ENCODE measurements at regions not wholly inside any gene's neighbourhood (a gene's known extent, or its start where the extent isn't known, plus 50 kb on each side); places are given as distances from the start of the nearest gene placed in this dataset.
A peak's percentile ranks its signal among the peaks of the same experiment; 100 is the strongest.

DNA sequence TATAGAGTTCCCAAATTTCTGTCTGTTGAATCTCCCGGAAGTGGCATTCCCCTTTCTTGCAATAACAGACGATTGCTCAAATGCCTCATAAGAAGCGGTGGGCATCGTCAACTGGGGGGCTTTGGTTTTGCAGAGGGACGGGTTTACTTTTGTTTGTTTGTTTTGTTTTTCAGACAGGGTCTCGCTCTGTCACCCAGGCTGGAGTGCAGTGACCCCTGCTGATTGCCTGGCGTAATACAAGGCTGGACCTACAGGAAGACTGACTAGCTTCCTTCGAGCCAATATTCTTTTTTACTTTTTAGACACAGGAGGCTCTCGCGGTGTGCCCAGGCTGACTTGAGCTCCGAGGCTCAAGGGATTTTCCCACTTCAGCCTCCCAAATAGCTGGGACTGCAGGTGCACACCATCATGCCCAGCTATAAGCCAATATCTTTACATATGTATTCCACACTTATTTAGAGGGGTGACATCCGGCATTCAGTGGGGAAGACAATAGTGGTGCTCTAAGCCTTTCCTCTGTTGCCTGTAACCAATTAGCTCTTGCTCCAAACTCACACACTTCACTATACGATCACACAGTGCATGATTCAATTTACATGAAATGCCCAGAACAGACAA is 58.1 kb downstream of the FHIP2A start:
- Histone ChIP-seq H3K4me1 (ENCODE audit: insufficient read depth, low read length, severe bottlenecking) (no peaks in the 10 kb centered on the region), H3K4me2 (ENCODE audit: low read length) (peak overlapping the region; percentile 20; the same call in 1 of the 2 replicates), H3K79me2 (ENCODE audit: insufficient read depth, low read length) (no peaks in the 10 kb centered on the region), H3K9me2 (ENCODE audit: low read depth, low read length) (no peaks in the 10 kb centered on the region), H3K36me3 (ENCODE audit: insufficient read depth, low read length) (no peaks in the 10 kb centered on the region), H3K4me3 (ENCODE audit: low read depth, low read length, poor library complexity, severe bottlenecking) (no peak overlapping the region), H3K27ac (ENCODE audit: low read depth, low read length, poor library complexity, severe bottlenecking) (no peak overlapping the region), H3F3A (ENCODE audit: insufficient read depth, low read length) (no peaks in the 10 kb centered on the region), H4K20me1 (ENCODE audit: insufficient read depth, low read length) (no peaks in the 10 kb centered on the region), H2AFZ (ENCODE audit: low read length) (no peak overlapping the region), H3K27me3 (ENCODE audit: insufficient read depth, low read length) (no peaks in the 10 kb centered on the region; the same call in 1 of the 2 replicates), H3K9ac (ENCODE audit: low read length) (no peak overlapping the region), H3K9me3 (ENCODE audit: low read length) (no peaks in the 10 kb centered on the region)
- TF ChIP-seq, protein P1, sequence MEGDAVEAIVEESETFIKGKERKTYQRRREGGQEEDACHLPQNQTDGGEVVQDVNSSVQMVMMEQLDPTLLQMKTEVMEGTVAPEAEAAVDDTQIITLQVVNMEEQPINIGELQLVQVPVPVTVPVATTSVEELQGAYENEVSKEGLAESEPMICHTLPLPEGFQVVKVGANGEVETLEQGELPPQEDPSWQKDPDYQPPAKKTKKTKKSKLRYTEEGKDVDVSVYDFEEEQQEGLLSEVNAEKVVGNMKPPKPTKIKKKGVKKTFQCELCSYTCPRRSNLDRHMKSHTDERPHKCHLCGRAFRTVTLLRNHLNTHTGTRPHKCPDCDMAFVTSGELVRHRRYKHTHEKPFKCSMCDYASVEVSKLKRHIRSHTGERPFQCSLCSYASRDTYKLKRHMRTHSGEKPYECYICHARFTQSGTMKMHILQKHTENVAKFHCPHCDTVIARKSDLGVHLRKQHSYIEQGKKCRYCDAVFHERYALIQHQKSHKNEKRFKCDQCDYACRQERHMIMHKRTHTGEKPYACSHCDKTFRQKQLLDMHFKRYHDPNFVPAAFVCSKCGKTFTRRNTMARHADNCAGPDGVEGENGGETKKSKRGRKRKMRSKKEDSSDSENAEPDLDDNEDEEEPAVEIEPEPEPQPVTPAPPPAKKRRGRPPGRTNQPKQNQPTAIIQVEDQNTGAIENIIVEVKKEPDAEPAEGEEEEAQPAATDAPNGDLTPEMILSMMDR (IDR thresholded peaks at IDR 0.05; ENCODE audit: low read length): peak; percentile 70
- no peak for TF ChIP-seq EZH2 (IDR thresholded peaks at IDR 0.05; ENCODE audit: borderline replicate concordance, low read length)

- H2AFZ ChIP-seq (ENCODE audit: low read length): no peak overlapping the region
- H3K9ac ChIP-seq (ENCODE audit: low read length): no peak overlapping the region
- H4K20me1 ChIP-seq (ENCODE audit: insufficient read depth, low read length): no peaks in the 10 kb centered on the region
- H3K27ac ChIP-seq (ENCODE audit: low read depth, low read length, poor library complexity, severe bottlenecking): no peak overlapping the region
- H3K4me2 ChIP-seq (ENCODE audit: low read length): no peak overlapping the region
- TF ChIP-seq, protein P1 (IDR thresholded peaks at IDR 0.05; ENCODE audit: low read length): no peak
- no peak for TF ChIP-seq EZH2 (IDR thresholded peaks at IDR 0.05; ENCODE audit: borderline replicate concordance, low read length)
- no peaks in the 10 kb centered on the region for H3F3A ChIP-seq (ENCODE audit: insufficient read depth, low read length)
- no peaks in the 10 kb centered on the region for H3K79me2 ChIP-seq (ENCODE audit: insufficient read depth, low read length)
- no peaks in the 10 kb centered on the region; the same call in 1 of the 2 replicates for H3K27me3 ChIP-seq (ENCODE audit: insufficient read depth, low read length)
- H3K9me3 ChIP-seq (ENCODE audit: low read length): no peaks in the 10 kb centered on the region
- H3K4me1 ChIP-seq (ENCODE audit: insufficient read depth, low read length, severe bottlenecking): no peaks in the 10 kb centered on the region
- no peaks in the 10 kb centered on the region for H3K9me2 ChIP-seq (ENCODE audit: low read depth, low read length)
- no peak overlapping the region for H3K4me3 ChIP-seq (ENCODE audit: low read depth, low read length, poor library complexity, severe bottlenecking)
- no peaks in the 10 kb centered on the region for H3K36me3 ChIP-seq (ENCODE audit: insufficient read depth, low read length)
Measured at GRCh38 chr10:114881417-114881816, 56.6 kb upstream of the TRUB1 start.

- H3K4me3 ChIP-seq (ENCODE audit: low read depth, low read length, poor library complexity, severe bottlenecking): no peak overlapping the region
- H3K27me3 ChIP-seq (ENCODE audit: insufficient read depth, low read length): no peaks in the 10 kb centered on the region; the same call in 1 of the 2 replicates
- H3K36me3 ChIP-seq (ENCODE audit: insufficient read depth, low read length): no peaks in the 10 kb centered on the region
- H3K9me2 ChIP-seq (ENCODE audit: low read depth, low read length): no peaks in the 10 kb centered on the region
- H3K4me2 ChIP-seq (ENCODE audit: low read length): no peak overlapping the region
- H3K9ac ChIP-seq (ENCODE audit: low read length): no peak overlapping the region
- TF ChIP-seq EZH2 (IDR thresholded peaks at IDR 0.05; ENCODE audit: borderline replicate concordance, low read length): no peak
- TF ChIP-seq, protein P1 (IDR thresholded peaks at IDR 0.05; ENCODE audit: low read length): no peak
- H3K4me1 ChIP-seq (ENCODE audit: insufficient read depth, low read length, severe bottlenecking): no peaks in the 10 kb centered on the region
- H3F3A ChIP-seq (ENCODE audit: insufficient read depth, low read length): no peaks in the 10 kb centered on the region
- H3K79me2 ChIP-seq (ENCODE audit: insufficient read depth, low read length): no peaks in the 10 kb centered on the region
- H3K9me3 ChIP-seq (ENCODE audit: low read length): no peaks in the 10 kb centered on the region
- no peaks in the 10 kb centered on the region for H4K20me1 ChIP-seq (ENCODE audit: insufficient read depth, low read length)
- H2AFZ ChIP-seq (ENCODE audit: low read length): no peak overlapping the region
- H3K27ac ChIP-seq (ENCODE audit: low read depth, low read length, poor library complexity, severe bottlenecking): no peak overlapping the region
Measured at GRCh38 chr10:114881901-114882300, 56.1 kb upstream of the TRUB1 start.

Measured in OCI-LY1 (cell line).